HFF-Myc (cell line): ENCODE measurements at regions not wholly inside any gene's neighbourhood (a gene's known extent, or its start where the extent isn't known, plus 50 kb on each side); places are given as distances from the start of the nearest gene placed in this dataset.

Experiments used
- DNase-seq: peaks from one replicate; pipeline ENCODE4 v3.0.0-alpha.2; 2011; ENCODE audit warnings: low read depth; ENCODE audit errors: extremely low read depth
- H3K4me3 ChIP-seq: replicated peaks from 2 replicates; pipeline ENCODE4 v1.5.1; 2011; ENCODE audit warnings: low read depth, mild to moderate bottlenecking, control low read depth, low read length
- CTCF ChIP-seq: IDR thresholded peaks from 2 replicates; pipeline ENCODE4 v1.5.1; 2012; ENCODE audit warnings: mild to moderate bottlenecking, low read depth, low read length, control low read depth; ENCODE audit errors: missing control alignments

- H3K4me3 ChIP-seq, result no peak overlapping the region
- no peak for DNase-seq
- TF ChIP-seq CTCF, result no peak
These were observed 124.0 kb upstream of the ERG start for GRCh38 chr21:38622081-38622826.

- no peak for TF ChIP-seq CTCF
- DNase-seq, result no peak
These were observed 124.5 kb upstream of the ERG start for GRCh38 chr21:38622827-38623209.

GRCh38 chr21:38623552-38623951, 125.3 kb upstream of the ERG start:
- no peak for TF ChIP-seq CTCF

More at GRCh38 chr21:38622827-38623209, 124.5 kb upstream of the ERG start:
- no peak overlapping the region for H3K4me3 ChIP-seq

GRCh38 chr21:38625000-38625399, 126.7 kb upstream of the ERG start:
- no peak for TF ChIP-seq CTCF
- DNase-seq, result no peak
- no peak overlapping the region for H3K4me3 ChIP-seq

More at GRCh38 chr21:38623552-38623951, 125.3 kb upstream of the ERG start:
- no peak overlapping the region for H3K4me3 ChIP-seq
- DNase-seq, result no peak

- no peak overlapping the region for H3K4me3 ChIP-seq
- DNase-seq, result no peak
- TF ChIP-seq CTCF, result no peak
These were observed 128.0 kb upstream of the ERG start for GRCh38 chr21:38626306-38626705.

GRCh38 chr21:38628349-38628748, 130.1 kb upstream of the ERG start:
- no peak for DNase-seq
- no peak overlapping the region for H3K4me3 ChIP-seq
- no peak for TF ChIP-seq CTCF

- TF ChIP-seq CTCF, result no peak
- no peak overlapping the region for H3K4me3 ChIP-seq
- DNase-seq, result peak; percentile 30
These were observed 132.9 kb upstream of the ERG start for GRCh38 chr21:38631206-38631605.
